OCI-LY3 (cell line): ENCODE measurements at regions not wholly inside any gene's neighbourhood (a gene's known extent, or its start where the extent isn't known, plus 50 kb on each side); places are given as distances from the start of the nearest gene placed in this dataset.

Experiments used
- EZH2phosphoT487 ChIP-seq: fragments of 200-600 bp; shearing (Covaris generic); IDR thresholded peaks from 2 replicates; pipeline ENCODE4 v1.6.1; 2018; ENCODE audit warnings: antibody characterized with exemption, mixed run types, low read depth
- TF ChIP-seq, protein P1 (sequence below): fragments of 200-600, 300-600 bp; sonication (generic); IDR thresholded peaks from 2 replicates; pipeline ENCODE4 v1.5.1; 2014; ENCODE audit warnings: antibody characterized with exemption, low read length, low read depth

DNA sequence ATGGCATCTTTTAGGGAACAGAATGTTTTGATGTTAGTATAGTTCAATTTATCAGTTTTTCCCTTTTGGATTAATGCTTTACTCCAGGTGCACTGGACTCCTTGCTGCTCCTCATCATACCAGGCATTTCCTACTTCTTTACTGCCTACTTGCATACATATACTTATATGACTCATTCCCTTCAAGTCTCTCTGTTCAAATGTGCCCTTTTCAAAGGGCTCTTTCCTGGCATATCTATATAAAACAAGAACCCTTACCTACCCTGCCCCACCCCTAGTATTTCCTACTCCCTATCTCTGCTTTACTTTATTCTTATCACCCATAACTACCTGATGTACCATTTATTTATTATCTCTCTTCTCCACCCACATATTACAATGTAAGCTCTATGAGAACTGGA lies 90.6 kb downstream of the CAPZA3 start:
- TF ChIP-seq, protein P1, sequence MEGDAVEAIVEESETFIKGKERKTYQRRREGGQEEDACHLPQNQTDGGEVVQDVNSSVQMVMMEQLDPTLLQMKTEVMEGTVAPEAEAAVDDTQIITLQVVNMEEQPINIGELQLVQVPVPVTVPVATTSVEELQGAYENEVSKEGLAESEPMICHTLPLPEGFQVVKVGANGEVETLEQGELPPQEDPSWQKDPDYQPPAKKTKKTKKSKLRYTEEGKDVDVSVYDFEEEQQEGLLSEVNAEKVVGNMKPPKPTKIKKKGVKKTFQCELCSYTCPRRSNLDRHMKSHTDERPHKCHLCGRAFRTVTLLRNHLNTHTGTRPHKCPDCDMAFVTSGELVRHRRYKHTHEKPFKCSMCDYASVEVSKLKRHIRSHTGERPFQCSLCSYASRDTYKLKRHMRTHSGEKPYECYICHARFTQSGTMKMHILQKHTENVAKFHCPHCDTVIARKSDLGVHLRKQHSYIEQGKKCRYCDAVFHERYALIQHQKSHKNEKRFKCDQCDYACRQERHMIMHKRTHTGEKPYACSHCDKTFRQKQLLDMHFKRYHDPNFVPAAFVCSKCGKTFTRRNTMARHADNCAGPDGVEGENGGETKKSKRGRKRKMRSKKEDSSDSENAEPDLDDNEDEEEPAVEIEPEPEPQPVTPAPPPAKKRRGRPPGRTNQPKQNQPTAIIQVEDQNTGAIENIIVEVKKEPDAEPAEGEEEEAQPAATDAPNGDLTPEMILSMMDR: no peak
- TF ChIP-seq EZH2phosphoT487: no peak
